ENCODE measurements at regions not wholly inside any gene's neighbourhood (a gene's known extent, or its start where the extent isn't known, plus 50 kb on each side); places are given as distances from the start of the nearest gene placed in this dataset.

DNA sequence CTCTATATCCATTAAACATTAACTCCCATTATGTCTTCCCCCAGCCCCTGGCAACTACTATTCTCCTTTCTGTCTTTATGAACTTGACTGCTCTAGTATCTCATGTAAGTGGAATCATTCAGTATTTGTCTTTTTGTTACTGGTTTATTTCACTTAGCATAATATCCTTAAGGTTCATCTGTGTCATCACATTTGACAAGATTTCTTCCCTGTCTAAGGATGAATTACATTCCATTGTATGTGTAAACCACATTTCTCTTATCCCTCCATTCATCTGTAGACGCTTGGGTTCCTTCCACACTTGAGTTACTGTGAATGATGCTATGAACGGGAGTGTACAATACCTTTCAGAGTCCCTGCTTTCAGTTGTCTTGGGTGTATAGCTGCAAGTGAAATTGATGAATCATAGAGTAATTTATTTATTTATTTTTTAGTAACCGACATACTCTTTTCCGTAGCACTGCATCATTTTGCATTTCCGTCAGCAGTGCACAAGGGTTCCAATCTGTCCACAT is 399.7 kb upstream of the RBFOX1 start:
- DNase-seq (ENCODE audit: low spot score), result no peak

GRCh38 chr16:6929868-6930267 is 402.8 kb upstream of the RBFOX1 start:
- no peak for DNase-seq (ENCODE audit: low spot score)

DNA sequence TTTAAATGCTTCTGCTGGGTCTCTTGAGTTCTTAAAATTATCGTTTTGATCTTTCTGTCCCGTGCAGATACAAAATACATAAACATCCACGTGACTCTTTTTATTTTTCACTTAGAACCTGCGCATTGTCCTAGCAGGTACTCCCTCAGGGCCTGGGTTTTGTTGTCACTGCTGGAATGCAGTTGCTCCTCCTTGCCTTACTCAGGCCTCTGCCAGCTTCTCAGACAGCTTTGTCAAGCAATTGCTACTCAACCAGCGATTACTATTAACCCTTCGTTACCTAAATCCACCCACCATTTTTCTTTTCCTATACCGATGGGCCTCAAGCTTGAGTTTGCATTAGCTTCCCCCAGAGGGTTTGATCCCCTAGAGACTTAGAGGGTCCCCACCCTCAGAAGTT is 405.9 kb upstream of the RBFOX1 start:
- DNase-seq (ENCODE audit: low spot score), result no peak

DNA sequence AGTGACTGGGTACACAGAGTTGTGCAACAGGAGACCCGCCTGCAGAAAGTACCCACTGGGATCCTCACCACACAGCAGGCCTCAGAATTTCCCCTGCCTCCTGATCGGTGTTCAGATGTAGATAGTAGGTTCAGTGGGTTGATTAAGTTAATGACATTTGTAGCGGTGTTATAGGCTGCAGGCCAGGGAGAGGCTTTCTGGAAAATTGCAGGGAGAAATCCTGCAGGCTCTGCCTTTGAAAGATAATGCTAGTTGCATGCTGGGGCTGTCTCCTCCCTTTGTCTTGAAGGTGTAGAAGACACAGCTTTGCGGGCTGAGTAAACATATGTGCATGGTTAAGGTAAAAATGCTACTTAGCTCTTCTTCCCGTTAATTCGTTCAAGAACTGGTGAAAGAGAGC is 406.3 kb upstream of the RBFOX1 start:
- DNase-seq (ENCODE audit: low spot score), result no peak

DNA sequence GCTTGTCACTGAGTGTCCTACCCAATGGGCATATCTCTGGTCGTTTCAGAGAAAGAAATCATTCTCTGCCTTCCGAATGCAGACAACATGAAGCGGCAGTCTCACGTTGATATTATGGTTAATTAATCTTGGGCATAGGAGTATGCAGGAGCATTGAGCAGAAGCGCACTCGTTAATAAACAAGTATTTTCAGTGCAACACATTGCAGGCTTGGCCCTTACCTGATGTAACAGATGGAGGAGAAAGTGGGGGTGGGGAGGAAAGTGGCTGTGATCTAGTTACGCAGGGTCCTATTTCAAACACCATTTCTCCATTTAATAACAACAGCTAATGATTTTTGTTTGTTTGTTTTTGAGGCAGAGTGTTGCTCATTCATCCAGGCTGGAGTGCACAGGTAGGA is 414.0 kb upstream of the RBFOX1 start:
- no peak for DNase-seq (ENCODE audit: low spot score)

DNA sequence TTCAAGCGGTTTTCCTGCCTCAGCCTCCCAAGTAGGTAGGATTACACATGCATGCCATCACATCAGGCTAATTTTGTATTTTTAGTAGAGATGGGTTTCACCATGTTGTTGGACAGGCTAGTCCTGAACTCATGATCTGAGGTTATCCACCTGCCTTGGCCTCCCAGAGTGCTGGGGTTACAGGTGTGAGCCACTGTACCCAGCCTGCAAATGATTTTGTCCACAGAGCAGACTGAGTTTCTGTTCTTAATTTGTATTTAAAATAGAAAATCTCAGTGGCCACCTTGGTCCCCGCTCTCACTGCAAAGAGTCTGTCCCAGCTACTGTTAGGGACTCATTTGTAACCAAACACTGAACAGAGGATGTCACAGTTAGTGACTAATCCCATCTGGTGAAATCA is 415.7 kb upstream of the RBFOX1 start:
- DNase-seq (ENCODE audit: low spot score), result no peak

DNA sequence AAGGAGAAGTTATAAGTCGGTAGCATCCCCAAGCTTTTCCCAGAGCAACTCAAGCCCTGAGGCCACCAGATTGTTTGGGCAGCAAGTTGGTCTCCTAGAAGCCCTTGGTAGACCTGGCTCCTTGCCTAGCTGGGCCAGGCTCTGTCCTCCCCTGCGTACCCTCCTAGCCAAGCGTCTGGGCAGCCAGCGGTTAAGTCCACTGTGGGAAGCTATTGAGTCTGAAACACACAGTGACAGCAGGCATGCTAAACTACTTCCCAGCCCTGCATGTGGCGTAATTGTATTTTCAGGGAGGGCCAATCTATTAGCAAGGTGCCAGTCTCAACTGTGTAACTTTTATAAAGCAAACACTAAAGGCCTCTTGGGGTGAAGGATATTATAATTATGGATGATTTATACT is 419.1 kb upstream of the RBFOX1 start:
- no peak for DNase-seq (ENCODE audit: low spot score)

GRCh38 chr16:6910301-6910700 is 422.3 kb upstream of the RBFOX1 start:
- no peak for DNase-seq (ENCODE audit: low spot score)

DNA sequence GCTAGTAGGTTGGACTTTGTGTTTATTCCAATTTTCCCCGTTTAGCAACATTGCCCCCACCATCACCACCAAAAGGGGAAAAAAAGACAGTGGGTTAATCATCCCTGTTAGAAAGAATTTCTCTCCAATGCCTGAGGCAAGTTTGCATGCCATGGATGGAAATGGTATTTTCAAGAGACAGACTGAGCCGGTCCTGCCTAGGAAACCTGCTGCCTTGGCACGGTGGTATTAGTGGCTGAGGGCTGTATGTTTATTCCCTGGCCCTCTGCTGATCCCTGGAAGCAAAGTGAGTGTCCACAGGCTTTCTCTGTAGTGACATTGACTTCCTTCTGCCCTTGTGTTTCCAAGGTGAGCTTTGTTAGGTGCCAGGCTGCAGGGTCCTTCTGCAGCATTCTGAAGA is 427.0 kb upstream of the RBFOX1 start:
- DNase-seq (ENCODE audit: low spot score), result no peak

DNA sequence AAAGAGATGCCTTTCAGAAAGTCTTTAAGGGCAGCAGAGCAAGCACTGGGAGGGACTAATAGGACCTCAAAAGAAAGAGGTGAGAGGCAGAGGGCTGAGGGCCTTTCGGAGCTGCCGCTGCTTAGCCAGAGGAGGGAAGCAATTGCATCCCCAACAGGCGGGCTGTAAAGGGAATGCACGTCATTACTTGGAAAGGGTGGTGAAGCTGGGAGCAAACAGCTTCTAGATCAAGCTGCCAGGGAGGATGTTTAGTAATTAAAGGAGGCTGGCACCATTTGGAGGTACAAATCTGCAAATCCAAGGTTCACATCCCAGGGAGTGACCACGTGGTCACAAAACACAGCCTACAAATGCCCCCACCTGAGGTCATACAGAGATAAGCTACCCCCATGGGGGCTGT is 429.0 kb upstream of the RBFOX1 start:
- no peak for DNase-seq (ENCODE audit: low spot score)

GRCh38 chr16:6898896-6899295 is 433.7 kb upstream of the RBFOX1 start:
- no peak for DNase-seq (ENCODE audit: low spot score)

- no peak for DNase-seq (ENCODE audit: low spot score)
These were observed 434.7 kb upstream of the RBFOX1 start for GRCh38 chr16:6897876-6898485.

- no peak for DNase-seq (ENCODE audit: low spot score)
These were observed 439.7 kb upstream of the RBFOX1 start for GRCh38 chr16:6892966-6893365.

DNA sequence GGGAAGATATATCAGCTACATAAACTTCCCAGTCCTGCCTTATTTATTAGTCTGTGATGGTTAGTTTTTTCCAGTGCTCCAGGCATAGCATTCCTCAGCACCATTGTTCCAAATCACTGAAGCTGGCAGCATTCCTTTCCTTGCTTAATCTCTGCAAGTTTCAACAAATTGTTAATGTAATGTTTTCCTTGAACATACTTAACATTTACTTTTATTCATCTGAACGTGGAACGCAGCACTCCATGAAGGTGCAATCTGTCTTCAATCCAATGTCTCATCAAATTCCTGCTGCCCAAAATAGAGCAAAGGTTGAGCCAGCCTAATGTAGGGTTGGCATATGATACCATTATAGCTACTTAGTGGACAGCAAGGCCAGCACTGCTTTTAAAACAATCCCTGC is 441.1 kb upstream of the RBFOX1 start:
- DNase-seq (ENCODE audit: low spot score), result no peak

GRCh38 chr16:6888531-6888930 is 444.1 kb upstream of the RBFOX1 start:
- no peak for DNase-seq (ENCODE audit: low spot score)

- DNase-seq (ENCODE audit: low spot score), result no peak
These were observed 448.6 kb upstream of the RBFOX1 start for GRCh38 chr16:6884002-6884401.

DNA sequence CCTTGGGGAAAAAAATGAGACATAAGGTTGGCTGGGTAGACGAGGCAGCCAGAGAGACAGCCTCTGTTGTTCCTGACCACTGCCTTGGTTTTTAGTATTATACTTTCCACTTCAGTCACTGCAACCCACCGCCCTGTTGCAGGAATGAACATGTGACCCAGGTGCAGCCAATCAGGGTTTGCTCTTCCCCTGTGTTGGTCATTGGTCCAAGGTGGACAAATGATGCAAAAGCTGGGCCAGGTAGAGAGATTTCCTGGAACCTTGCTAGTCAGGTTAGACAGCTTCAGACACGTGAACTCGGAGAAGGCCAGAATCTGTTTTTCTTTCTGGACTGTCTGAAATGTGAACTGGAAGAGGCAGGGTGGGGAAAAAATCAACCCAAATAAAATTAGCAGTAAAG is 452.4 kb upstream of the RBFOX1 start:
- no peak for DNase-seq (ENCODE audit: low spot score)

- no peak for DNase-seq (ENCODE audit: low spot score)
These were observed 468.0 kb upstream of the RBFOX1 start for GRCh38 chr16:6864671-6865070.

DNA sequence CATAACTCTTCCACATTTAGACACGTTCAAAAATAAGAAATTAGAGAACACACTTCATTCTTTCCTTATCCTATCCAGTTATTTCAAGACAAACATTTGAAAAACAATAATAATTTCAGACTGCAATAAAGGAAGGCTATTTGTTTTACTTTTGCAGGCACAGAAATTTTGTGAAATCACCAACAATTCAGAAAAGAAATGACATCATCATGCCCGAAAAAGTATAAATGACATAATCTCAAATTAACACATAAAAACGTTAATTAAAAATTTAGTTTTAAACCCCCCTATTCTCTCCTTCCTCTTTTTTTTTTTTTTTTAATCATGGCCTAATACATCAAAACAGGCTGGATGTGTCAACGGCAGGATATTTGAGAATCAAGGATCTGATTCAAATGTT is 468.4 kb upstream of the RBFOX1 start:
- DNase-seq (ENCODE audit: low spot score), result no peak

DNA sequence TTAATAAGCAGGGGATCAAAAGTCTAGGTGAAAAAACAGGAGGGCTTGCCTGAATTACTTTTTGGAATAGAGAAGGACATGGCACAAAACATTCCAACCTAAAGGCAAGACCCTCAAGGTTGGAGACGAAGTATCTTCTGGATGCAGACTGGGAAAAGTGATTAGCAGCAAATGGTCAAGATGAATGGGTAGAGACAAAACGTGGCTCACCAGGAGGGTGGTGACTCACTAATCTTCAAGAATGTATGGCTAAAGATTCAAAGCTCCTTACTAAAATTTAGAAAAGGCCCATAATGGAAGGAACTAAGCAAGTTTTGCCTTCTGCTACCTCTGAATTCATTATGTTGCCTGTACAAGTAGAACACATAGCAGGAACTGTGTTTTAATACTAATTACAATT is 469.5 kb upstream of the RBFOX1 start:
- DNase-seq (ENCODE audit: low spot score), result no peak

DNA sequence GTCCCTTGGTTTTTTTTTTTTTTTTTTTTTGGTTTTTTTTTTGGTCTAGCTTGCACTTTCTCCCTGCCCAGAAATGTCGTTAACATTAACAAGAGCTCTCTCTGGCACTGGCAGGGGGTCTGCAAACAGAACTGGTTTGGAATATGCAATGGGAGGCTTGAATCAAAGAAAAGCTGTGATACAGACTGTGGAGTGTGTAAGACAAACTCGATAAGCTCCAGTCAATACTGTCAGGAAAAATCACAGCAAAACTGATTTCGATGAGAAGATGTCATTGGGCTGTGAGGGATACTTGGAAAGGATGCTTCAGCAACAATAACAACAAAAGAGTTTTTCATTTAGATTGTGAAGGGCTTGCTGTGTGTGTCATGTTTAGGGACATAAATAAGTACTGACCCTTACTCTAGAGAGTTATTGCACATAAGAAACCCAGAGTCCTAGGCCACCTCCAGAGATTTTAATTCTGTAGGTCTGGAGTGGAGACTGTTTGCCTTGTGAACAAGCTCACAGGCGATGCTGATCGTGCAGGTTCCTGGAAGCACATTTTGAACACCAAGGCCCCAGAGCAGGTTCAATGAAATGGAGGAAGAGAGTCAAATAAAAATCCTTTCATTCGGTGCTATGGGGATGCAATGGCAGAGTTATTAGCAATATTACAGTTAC is 470.7 kb upstream of the RBFOX1 start:
- no peak for DNase-seq (ENCODE audit: low spot score)

GRCh38 chr16:6861135-6861814 is 471.4 kb upstream of the RBFOX1 start:
- no peak for DNase-seq (ENCODE audit: low spot score)

DNA sequence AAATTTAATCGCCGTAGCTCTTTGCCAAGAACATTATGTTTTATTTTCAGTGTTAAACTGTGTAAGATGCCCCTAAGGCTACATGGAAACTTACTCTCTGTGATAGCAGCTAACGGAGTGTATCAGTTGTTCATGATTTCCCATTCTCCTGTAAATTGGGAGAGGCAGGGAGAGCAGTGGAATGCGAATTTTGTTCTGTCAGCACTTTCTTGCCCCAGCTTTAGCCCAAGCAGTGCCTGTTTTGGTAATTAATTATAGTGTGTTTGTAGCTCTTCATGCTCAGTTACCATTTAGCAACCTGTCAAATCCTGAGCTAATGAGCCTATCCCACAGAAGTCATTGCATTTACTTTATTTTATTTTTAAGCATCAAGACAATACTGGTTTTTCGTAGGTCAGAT is 475.1 kb upstream of the RBFOX1 start:
- no peak for DNase-seq (ENCODE audit: low spot score)

- no peak for DNase-seq (ENCODE audit: low spot score)
These were observed 476.1 kb upstream of the RBFOX1 start for GRCh38 chr16:6856578-6856977.
